Activated naive CD8-positive, alpha-beta T cell treated with anti-CD3 and anti-CD28 coated beads, Interleukin-2, amount 50 U/mL, for 24 hours (primary cell): ENCODE measurements at regions not wholly inside any gene's neighbourhood (a gene's known extent, or its start where the extent isn't known, plus 50 kb on each side); places are given as distances from the start of the nearest gene placed in this dataset.

Experiments used
- ATAC-seq: fragments of 150-1000 bp; cut with Tn5 transposase; one replicate; pipeline ENCODE4 v1.10.0; 2021
- DNase-seq: peaks from one replicate; pipeline ENCODE4 v3.0.0; 2021
- H3K27ac Mint-ChIP-seq: one replicate; pipeline ENCODE4 v1.8.0; 2021; ENCODE audit warnings: mild to moderate bottlenecking, mixed read lengths
- H3K27me3 Mint-ChIP-seq: one replicate; pipeline ENCODE4 v1.8.0; 2021; ENCODE audit warnings: mixed read lengths
- H3K36me3 Mint-ChIP-seq: one replicate; pipeline ENCODE4 v1.8.0; 2021; ENCODE audit warnings: low read depth, mixed read lengths
- H3K4me1 Mint-ChIP-seq: one replicate; pipeline ENCODE4 v1.8.0; 2021; ENCODE audit warnings: mixed read lengths
- H3K4me3 Mint-ChIP-seq: one replicate; pipeline ENCODE4 v1.8.0; 2021; ENCODE audit warnings: mild to moderate bottlenecking, moderate library complexity, mixed read lengths
- H3K9me3 Mint-ChIP-seq: one replicate; pipeline ENCODE4 v1.8.0; 2021; ENCODE audit warnings: mixed read lengths

DNA sequence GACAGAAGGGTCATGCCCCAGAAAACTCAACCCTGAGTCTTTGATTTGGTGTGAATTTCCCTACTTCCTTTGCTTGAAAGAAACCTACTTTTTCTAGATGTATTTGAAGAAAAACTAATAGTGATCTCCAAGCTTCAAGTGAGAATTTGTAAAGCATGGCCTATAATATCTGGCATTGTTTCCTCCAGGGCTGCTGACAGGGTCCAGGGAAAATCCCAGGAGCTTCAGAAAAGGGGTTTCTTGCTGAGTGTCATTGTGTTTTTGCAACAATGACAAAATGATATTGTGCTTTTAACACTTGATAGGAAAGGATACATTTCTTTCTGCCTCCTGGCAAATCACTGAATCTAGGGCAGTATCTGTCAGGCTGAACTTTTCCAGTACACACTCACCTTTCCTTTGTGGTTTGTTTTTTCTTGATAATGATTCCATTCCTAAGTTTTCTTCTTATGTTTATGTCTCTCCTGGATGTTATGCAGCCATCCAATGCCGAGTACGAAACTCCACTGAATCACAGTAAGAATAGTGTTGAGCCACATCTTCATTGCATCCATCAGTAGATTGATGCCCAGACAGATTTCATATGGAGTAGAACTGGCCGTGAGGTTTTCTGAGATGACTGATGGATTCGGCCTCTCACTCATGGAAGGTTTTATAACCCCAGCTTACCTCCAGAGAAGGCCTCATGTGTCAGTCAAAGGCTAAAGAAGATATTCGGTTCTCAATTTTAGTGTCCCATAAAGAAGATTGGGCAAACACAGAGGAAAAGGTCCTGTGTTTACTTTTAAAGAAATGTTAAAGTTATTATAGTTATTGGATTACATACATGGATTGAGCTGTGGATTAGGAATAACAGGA, 76.9 kb upstream of the STEAP1B start:
- H3K4me3 Mint-ChIP-seq = no peak overlapping the region
- H3K36me3 Mint-ChIP-seq = no peaks in the 10 kb centered on the region
- DNase-seq (no peak), ATAC-seq (no peak)
- H3K4me1 Mint-ChIP-seq = peaks cover 8% of the 10 kb centered on the region
- H3K9me3 Mint-ChIP-seq = peaks cover 7% of the 10 kb centered on the region
- no peak overlapping the region for H3K27ac Mint-ChIP-seq
- H3K27me3 Mint-ChIP-seq = peaks cover 40% of the 10 kb centered on the region

DNA sequence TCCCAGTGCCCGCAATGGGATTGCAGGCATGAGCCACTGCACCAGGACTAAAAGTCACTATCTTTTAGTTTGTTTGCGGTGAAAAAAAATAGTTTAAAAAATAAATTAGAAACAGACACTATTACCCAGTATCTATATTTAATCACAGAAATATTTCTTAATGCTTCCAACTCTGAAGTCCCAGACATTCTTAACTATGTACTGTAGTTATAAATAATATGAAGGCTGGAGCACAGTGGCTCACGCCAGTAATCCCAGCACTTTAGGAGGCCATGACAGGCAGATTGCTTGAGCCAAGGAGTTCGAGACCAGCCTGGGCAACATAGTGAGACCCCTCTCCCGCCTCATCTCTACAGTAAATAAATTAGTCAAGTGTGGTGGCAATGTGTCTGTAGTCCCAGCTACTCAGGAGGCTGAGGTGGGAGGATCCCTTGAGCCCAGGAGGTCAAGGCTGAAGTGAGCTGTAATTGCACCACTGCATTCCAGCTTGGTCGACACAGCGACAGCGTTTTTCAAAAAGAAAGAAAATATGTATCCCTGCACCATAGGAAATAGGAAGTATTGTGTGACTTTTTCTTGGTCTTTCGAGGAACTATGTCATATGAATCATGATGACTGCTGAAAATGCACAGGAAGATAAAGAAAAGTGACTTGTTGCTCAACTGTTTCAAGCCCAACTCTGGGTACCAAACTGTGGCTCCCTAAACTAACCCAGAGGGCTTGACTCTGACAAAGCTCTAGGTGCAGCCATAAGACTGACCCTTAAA, 74.9 kb upstream of the STEAP1B start:
- H3K4me1 Mint-ChIP-seq = peaks cover 7% of the 10 kb centered on the region
- peaks cover 51% of the 10 kb centered on the region for H3K27me3 Mint-ChIP-seq
- H3K36me3 Mint-ChIP-seq = no peaks in the 10 kb centered on the region
- no peak overlapping the region for H3K27ac Mint-ChIP-seq
- no peak for DNase-seq
- no peak for ATAC-seq
- H3K9me3 Mint-ChIP-seq = peaks cover 6% of the 10 kb centered on the region
- no peak overlapping the region for H3K4me3 Mint-ChIP-seq

DNA sequence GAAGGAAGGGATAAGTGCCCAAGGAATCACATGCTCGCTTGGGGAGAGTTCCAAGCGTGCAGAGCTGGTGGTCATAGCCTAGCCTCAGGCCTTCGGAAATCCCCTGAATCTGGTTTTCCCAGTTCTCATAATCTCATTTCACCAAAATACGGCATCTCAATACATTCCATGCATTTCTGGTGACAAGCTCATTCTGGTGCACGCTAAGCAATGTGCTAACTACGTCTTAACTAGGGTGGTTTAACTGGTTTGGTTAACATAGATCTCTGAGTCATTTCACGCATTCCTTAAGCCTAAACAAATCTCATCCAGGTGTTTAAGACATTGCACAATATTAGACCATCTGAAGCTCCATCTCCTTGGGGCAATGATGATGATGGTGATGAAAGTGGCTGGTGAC, 72.9 kb upstream of the STEAP1B start:
- Mint-ChIP-seq H3K27ac (no peak overlapping the region), H3K27me3 (peaks cover 53% of the 10 kb centered on the region), H3K4me3 (no peak overlapping the region), H3K36me3 (no peaks in the 10 kb centered on the region), H3K9me3 (no peaks in the 10 kb centered on the region), H3K4me1 (peaks cover 9% of the 10 kb centered on the region)
- DNase-seq = no peak
- no peak for ATAC-seq

DNA sequence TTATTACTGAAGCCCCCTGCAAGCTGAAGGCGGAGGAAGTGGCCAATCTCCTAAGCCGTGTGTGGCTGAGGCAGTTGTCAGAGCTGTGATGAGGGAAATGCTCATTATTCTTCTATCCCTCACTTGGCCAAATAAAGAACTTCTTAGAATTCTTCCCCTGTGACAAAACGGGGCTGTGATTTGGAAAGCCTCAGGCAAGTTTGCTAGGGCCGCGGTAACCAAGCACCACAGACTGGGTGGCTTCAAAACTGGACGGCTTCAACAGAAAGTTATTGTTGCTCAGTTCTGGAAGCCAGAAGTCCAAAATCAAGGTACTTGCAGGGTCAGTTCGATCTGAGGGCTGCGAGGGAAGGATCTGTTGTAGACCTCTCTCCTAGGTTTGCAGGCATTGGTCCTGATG, 72.3 kb upstream of the STEAP1B start:
- DNase-seq (no peak), ATAC-seq (no peak)
- Mint-ChIP-seq H3K36me3 (no peaks in the 10 kb centered on the region), H3K27ac (no peak overlapping the region), H3K4me1 (peaks cover 4% of the 10 kb centered on the region), H3K27me3 (peaks cover 54% of the 10 kb centered on the region), H3K9me3 (no peaks in the 10 kb centered on the region), H3K4me3 (no peak overlapping the region)

DNA sequence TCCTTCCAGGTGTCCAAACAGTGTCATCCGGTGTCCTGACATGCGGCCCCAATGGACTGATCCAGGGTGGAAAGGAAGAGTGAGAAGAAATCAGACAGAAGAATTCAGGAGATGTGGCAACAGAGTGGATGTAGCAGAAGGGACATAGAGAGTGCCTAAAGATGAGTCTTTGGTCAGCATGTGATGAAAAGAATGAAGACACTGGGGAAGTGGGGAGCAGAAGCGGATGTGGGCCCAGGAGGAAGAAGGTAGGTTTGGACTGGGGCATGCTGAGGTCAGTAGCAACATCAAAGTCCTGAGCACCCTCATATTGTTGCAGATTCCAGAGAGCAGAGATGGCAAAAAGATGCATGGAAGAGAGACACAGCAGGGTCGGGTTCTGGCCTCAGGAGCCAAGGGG, 71.8 kb upstream of the STEAP1B start:
- H3K36me3 Mint-ChIP-seq = no peaks in the 10 kb centered on the region
- H3K4me1 Mint-ChIP-seq = peaks cover 4% of the 10 kb centered on the region
- DNase-seq (no peak), ATAC-seq (no peak)
- no peaks in the 10 kb centered on the region for H3K9me3 Mint-ChIP-seq
- no peak overlapping the region for H3K27ac Mint-ChIP-seq
- H3K4me3 Mint-ChIP-seq = no peak overlapping the region
- H3K27me3 Mint-ChIP-seq = peaks cover 55% of the 10 kb centered on the region

DNA sequence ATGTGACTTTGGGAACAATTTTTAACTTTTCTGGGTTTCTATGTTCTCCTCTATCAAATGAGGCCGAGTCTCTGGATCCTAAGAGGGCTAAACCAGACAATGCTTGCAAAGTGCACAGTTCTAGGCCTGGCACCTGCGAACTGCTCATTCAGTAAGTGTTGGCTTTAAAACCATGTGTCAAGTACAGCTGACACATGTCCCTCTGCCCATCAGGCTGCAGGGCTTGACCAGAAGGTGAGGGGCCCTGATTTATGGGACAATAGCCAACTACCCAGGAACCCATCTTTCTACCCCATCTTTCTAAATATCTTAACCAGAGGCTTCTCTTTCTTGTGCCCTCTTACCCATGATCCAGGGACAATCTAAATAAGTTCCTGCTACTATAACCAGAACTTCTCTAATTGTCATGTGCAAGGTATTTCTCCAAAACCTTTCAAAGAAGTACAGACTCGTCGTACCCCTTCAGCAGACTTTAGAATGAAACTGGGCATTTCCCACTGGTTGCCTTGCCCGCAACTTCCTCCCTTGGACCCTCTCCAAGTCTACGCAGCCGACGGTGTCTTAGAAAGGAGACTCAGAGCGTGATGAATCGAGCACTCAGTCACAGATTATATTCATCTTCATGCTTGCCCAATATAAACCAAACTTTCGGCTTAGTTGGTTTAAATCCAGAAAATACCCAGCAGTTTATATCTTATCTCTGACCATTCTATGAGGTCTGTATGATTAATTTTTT, 69.8 kb upstream of the STEAP1B start:
- Mint-ChIP-seq H3K36me3 (no peaks in the 10 kb centered on the region), H3K4me1 (peaks cover 20% of the 10 kb centered on the region), H3K27me3 (peaks cover 49% of the 10 kb centered on the region), H3K27ac (no peak overlapping the region), H3K9me3 (no peaks in the 10 kb centered on the region), H3K4me3 (no peak overlapping the region)
- peak; percentile 27 for DNase-seq
- peak; percentile 42 for ATAC-seq

DNA sequence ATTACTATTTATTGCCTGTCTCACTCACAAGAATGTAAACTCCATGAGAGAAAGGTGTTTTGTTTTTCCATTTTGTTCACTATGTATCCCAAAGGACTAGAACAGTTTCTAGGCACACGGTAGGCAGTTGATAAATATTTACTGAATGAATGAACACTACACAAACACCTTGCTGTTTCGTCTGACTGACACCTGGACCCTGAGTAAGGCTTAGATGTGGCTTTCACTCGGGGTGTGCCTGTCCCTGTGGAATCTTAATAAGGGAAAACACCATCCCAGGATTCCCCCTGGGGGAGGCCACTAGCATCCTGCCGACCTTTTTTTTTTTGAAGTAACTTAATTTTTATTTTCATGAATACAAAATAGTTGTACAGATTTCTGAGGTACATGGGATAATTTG, 66.6 kb upstream of the STEAP1B start:
- no peak for ATAC-seq
- Mint-ChIP-seq H3K4me3 (no peak overlapping the region), H3K27me3 (peaks cover 54% of the 10 kb centered on the region), H3K36me3 (no peaks in the 10 kb centered on the region), H3K4me1 (peaks cover 47% of the 10 kb centered on the region), H3K9me3 (no peaks in the 10 kb centered on the region), H3K27ac (no peak overlapping the region)
- no peak for DNase-seq

DNA sequence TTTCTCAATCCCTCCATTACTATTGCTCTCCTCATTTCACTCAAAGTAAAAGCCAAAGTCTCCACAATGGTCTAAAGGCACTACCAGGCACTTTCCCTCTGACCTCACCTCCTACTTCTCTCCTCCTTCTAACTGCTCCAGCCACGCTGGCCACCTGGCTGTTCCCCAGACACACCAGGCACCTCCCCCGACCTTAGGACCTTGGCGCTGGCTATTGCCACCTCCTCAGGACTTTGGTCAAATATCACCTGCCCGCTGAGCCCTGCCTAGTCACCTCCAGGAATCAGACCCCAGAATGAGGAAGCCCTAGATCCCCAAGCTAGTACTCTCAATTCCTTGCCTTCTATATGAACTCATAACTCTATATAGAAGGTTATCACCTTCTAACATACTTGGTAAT, 66.2 kb upstream of the STEAP1B start:
- H3K4me1 Mint-ChIP-seq = peaks cover 49% of the 10 kb centered on the region
- H3K27ac Mint-ChIP-seq = peak overlapping the region; percentile 0
- no peaks in the 10 kb centered on the region for H3K36me3 Mint-ChIP-seq
- DNase-seq (no peak), ATAC-seq (no peak)
- no peaks in the 10 kb centered on the region for H3K9me3 Mint-ChIP-seq
- H3K27me3 Mint-ChIP-seq = peaks cover 52% of the 10 kb centered on the region
- no peak overlapping the region for H3K4me3 Mint-ChIP-seq

DNA sequence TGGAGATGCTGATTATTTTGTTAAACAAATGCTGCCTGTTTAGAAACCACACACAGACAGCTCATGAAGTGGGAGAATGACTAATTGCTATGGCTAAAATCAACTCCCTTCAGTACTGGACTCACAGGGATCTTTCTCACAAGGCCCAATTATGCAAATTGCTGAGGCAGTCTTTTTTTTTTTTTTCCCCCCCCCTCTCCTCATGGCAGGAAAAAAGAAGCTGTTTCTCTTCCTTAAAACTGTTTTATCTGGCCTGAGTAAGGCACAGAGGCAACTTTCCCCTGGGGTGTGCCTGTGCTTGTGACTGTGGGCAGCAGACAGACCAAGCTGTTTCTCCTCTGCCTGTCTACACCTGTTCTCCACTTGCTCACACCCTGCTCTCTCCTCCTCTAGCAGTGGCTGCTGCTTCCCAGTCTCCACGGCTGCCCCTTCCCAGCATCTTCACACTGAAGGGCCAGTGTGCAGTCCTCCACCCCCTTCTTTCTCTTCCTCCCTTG, 65.4 kb upstream of the STEAP1B start:
- no peaks in the 10 kb centered on the region for H3K36me3 Mint-ChIP-seq
- no peak for DNase-seq
- no peaks in the 10 kb centered on the region for H3K9me3 Mint-ChIP-seq
- H3K27ac Mint-ChIP-seq = peak overlapping the region; percentile 13
- peaks cover 49% of the 10 kb centered on the region for H3K4me1 Mint-ChIP-seq
- H3K4me3 Mint-ChIP-seq = no peak overlapping the region
- H3K27me3 Mint-ChIP-seq = peaks cover 48% of the 10 kb centered on the region
- peak; percentile 22 for ATAC-seq

DNA sequence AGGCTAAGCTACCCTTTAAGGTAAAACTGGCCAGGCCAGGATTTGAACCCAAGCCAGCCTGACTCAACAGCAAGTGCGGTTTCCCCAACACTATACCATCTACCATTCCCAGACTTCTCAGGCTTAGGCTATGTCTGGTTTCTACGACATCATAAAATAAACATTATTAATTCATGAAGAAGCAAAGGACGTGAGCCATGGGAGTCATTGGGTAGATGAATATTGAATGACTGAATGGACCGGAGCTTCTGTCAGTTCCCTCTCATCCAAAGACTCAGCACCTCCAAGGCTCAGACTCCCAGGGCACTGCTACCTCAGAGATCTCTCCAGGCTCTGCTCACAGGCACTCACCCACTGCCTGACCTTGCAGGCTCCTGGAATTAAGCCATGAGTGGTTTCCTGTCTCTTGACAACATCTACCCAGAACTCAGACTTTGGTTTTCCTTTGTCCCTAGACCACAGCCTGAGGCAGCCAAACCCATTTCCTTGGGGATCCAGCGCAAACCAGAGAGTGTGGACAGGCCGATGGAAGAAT, 64.6 kb upstream of the STEAP1B start:
- no peak for DNase-seq
- H3K36me3 Mint-ChIP-seq = no peaks in the 10 kb centered on the region
- ATAC-seq = no peak
- H3K4me1 Mint-ChIP-seq = peaks cover 49% of the 10 kb centered on the region
- H3K9me3 Mint-ChIP-seq = no peaks in the 10 kb centered on the region
- H3K27me3 Mint-ChIP-seq = peaks cover 45% of the 10 kb centered on the region
- H3K27ac Mint-ChIP-seq = peak overlapping the region; percentile 13
- H3K4me3 Mint-ChIP-seq = no peak overlapping the region

DNA sequence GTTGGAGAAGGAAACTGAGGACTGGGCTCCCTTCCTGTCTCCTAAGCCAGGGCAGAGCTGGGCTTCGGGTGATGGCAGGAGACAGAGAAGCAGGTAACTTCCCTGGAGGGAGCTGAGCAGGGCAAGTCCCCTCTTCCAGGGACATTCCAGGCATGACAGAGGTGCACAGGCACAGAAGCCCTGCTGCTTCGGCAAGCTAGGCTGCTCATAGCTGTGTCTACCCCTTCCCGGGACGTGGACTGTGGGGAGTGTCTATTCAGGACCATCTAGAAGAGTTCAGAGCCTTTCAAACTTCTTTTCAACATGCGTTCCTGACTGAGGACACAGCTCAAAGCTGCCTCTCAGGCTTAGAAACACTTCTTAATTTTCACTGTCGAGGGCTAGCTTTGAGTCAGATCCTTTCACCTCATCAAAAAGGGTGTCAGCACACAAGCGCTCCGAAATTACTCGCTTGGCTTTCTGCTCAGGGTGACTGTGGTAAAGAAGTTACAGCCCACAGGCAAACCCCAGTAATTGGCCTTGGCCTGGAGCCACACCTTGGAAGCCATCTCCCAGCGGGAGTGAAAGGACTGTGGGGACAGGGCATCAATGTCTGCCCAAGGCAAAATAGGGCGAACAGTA, 63.7 kb upstream of the STEAP1B start:
- H3K27me3 Mint-ChIP-seq = peaks cover 38% of the 10 kb centered on the region
- ATAC-seq = peak; percentile 44

DNA sequence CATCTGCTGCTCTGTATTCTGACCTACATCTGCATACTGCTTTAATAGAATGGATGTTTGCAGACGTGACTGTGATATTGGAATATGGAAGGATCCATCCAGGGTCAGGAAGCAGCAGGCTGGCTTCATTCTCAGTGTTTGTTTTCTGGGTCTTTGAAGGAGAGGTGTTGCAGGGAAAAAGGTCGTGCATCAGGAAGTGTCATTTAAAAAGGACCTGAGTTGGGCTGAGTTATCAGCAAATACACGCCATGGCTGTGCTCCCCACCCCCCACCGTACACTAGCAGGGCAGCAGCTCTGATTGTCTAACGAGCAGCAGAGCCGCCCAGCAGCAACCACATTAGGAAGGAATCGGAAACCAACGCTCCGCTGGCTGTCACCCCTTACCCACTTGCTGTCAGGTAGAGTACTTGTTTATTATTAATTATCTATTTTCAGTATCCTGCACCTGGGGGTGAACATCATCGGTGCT, 63.1 kb upstream of the STEAP1B start:
- H3K27me3 Mint-ChIP-seq = peaks cover 34% of the 10 kb centered on the region
- H3K4me1 Mint-ChIP-seq = peaks cover 49% of the 10 kb centered on the region
- peak overlapping the region; percentile 21 for H3K4me3 Mint-ChIP-seq
- no peaks in the 10 kb centered on the region for H3K9me3 Mint-ChIP-seq
- ATAC-seq (no peak), DNase-seq (no peak)
- no peak overlapping the region for H3K27ac Mint-ChIP-seq
- H3K36me3 Mint-ChIP-seq = no peaks in the 10 kb centered on the region

More for the DNA sequence above, 63.7 kb upstream of the STEAP1B start:
- Mint-ChIP-seq H3K27ac (no peak overlapping the region), H3K4me1 (peaks cover 49% of the 10 kb centered on the region), H3K36me3 (no peaks in the 10 kb centered on the region), H3K4me3 (peak overlapping the region; percentile 18), H3K9me3 (no peaks in the 10 kb centered on the region)
- no peak for DNase-seq

DNA sequence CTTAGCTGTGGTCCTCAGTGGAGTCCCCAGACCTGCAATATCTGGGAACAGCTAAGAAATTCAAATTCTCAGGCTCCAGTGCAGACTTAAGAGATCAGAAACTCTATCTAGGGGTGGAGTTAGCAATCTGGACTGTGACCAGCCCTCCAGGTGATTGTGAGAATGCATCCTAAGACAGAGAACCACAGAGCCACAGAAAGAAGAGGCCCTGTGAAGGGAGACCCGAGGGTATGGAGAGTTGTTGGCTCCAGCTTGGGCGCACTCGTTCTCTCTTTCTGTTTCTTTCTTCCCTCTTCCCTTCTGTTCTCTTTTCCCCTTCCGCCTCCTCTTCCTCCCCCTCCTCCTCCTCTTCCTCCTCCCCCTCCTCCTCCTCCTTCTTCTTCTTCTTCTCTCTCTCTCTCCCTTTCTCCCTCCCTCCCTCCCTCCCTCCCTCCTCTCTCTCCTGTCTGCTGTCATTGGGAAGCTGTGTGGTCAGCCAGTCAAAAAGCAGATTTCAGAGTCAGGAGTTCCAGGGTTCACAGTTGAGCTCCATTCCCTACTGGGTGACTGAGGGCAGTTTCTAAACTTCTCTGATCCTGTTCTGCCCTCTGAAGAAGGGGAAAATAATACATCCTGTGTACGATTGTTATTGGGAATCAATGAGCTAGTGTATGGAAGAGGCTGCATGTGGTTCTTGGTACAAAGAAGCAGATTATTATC, 62.1 kb upstream of the STEAP1B start:
- H3K27me3 Mint-ChIP-seq = peaks cover 25% of the 10 kb centered on the region
- H3K36me3 Mint-ChIP-seq = no peaks in the 10 kb centered on the region
- ATAC-seq = peak; percentile 20

More for the DNA sequence above, 62.1 kb upstream of the STEAP1B start:
- no peak for DNase-seq
- H3K4me1 Mint-ChIP-seq = peaks cover 49% of the 10 kb centered on the region
- no peak overlapping the region for H3K27ac Mint-ChIP-seq
- no peak overlapping the region for H3K4me3 Mint-ChIP-seq
- no peaks in the 10 kb centered on the region for H3K9me3 Mint-ChIP-seq
